HuH-7 (cell line): ENCODE measurements at regions not wholly inside any gene's neighbourhood (a gene's known extent, or its start where the extent isn't known, plus 50 kb on each side); places are given as distances from the start of the nearest gene placed in this dataset.
"Not testable (repeated sequence)": the region's sequence is repeated elsewhere in the genome, so short reads cannot be mapped to it uniquely, and the experiment has no call there.

Experiments
- DNase-seq: peaks from one replicate; pipeline ENCODE4 v3.0.0; 2011; ENCODE audit warnings: low spot score

GRCh38 chr2:122651236-122651635 is 895.8 kb downstream of the TSN start:
- DNase-seq, result no peak

- no peak for DNase-seq
Observed at GRCh38 chr2:122651780-122652179, 896.3 kb downstream of the TSN start.

- DNase-seq, result peak; percentile 20
Observed at GRCh38 chr2:122652670-122653069, 897.2 kb downstream of the TSN start.

GRCh38 chr2:122656403-122656802 is 901.0 kb downstream of the TSN start:
- DNase-seq, result no peak

- no peak for DNase-seq
Observed at GRCh38 chr2:122660786-122661634, 905.6 kb downstream of the TSN start.

GRCh38 chr2:122663620-122664019 is 908.2 kb downstream of the TSN start:
- no peak for DNase-seq

- DNase-seq, result no peak
Observed at GRCh38 chr2:122669627-122670026, 914.2 kb downstream of the TSN start.

- DNase-seq, result no peak
Observed at GRCh38 chr2:122670897-122671296, 915.4 kb downstream of the TSN start.

- no peak for DNase-seq
Observed at GRCh38 chr2:122680662-122681061, 925.2 kb downstream of the TSN start.

GRCh38 chr2:122681626-122682025 is 926.2 kb downstream of the TSN start:
- DNase-seq, result no peak

GRCh38 chr2:122682356-122682755 is 926.9 kb downstream of the TSN start:
- no peak for DNase-seq

- no peak for DNase-seq
Observed at GRCh38 chr2:122683018-122683417, 927.6 kb downstream of the TSN start.

GRCh38 chr2:122692400-122693083 is 937.1 kb downstream of the TSN start:
- no peak for DNase-seq

- DNase-seq, result no peak
Observed at GRCh38 chr2:122697415-122697814, 942.0 kb downstream of the TSN start.

- DNase-seq, result no peak
Observed at GRCh38 chr2:122703676-122704075, 948.2 kb downstream of the TSN start.

- no peak for DNase-seq
Observed at GRCh38 chr2:122704109-122704563, 948.7 kb downstream of the TSN start.

GRCh38 chr2:122705746-122706145 is 950.3 kb downstream of the TSN start:
- DNase-seq, result no peak

GRCh38 chr2:122706757-122707223 is 951.3 kb downstream of the TSN start:
- DNase-seq, result no peak

GRCh38 chr2:122707224-122707824 is 951.9 kb downstream of the TSN start:
- DNase-seq, result no peak

GRCh38 chr2:122710049-122710448 is 954.6 kb downstream of the TSN start:
- no peak for DNase-seq

GRCh38 chr2:122713800-122714199 is 958.3 kb downstream of the TSN start:
- DNase-seq, result no peak

- not testable (repeated sequence) for DNase-seq
Observed at GRCh38 chr2:122720822-122721221, 965.4 kb downstream of the TSN start.
